HG03280 (cell line): ENCODE measurements at regions not wholly inside any gene's neighbourhood (a gene's known extent, or its start where the extent isn't known, plus 50 kb on each side); places are given as distances from the start of the nearest gene placed in this dataset.

Experiments
- ATAC-seq: cut with Tn5 transposase; IDR thresholded peaks from one replicate; pipeline ENCODE4 v1.9.1; 2021; ENCODE audit warnings: mild to moderate bottlenecking, moderate library complexity; ENCODE audit not compliant: unreplicated experiment

DNA sequence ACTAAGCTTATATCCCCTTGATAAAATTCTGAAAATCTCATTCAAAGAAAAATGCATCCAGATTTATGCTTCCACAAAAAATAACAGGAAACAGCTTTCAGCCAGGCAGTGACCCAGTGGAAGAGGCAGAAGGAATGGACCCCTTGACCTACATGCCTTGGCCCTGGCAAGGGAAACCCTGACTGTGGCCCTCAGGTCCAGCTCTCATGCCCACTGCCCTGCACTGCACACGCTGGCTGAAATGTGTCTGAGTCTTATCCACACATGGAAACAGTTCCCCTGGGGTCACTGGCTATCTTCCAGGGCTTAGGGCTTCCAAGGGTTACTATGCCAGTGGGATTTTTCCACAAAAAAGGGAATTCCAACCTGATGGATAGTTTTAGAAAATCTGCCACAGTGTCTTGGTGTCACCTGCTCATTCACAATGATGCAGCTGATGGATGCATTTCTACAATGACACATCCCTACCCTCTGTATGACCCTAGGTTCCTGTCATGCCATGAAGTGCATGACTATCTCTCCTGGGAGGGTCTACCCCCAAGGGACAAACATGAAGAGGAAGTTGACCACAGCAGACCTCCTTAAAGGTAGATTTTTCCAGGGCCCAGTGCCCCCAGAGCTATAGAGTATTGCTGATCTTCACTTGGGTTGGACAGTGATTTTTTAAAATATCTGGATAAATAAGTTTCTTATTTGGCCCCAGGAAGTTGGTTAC lies 121.9 kb upstream of the CD93 start:
- no peak for ATAC-seq

DNA sequence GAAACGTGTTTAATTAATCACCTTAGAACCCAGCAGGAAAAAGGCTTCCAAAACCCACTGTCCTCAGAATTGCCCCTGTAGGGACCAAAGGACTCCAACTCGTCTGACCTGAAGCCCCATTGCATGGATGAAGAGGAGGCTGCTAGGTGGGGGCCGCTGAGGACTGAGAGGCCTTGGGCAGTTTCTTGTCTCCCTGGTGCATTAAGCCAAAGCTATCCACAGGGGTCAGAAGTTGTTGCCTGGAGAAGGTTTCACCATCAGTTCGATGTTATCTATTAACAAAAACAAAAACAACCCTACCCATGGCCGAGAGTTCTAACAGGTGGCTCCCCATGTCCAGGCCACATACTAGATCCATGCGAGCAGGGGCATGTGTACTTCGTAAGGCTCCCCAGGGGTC lies 120.9 kb upstream of the CD93 start:
- no peak for ATAC-seq

DNA sequence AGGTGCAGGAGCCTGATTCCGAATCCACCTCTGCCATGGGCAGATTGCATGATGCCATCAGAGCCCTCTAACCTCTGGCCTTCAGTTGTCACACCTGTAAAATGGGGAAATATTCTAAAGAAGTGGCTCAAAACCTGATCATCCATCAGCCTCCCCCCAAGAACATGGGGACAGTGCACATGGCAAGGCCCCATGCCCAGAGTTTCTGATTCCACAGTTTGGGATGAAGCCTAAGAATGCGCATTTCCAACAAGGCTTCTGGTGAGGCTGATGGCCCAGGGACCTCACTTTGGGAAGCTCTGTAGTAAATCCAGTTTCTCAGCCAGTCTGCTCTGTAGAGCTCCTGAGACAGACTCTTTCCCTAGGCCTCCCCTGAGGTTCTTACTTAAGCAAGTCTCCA lies 119.9 kb upstream of the CD93 start:
- no peak for ATAC-seq

GRCh38 chr20:23205611-23206041 lies 119.5 kb upstream of the CD93 start:
- ATAC-seq: no peak

GRCh38 chr20:23205211-23205610 lies 119.1 kb upstream of the CD93 start:
- no peak for ATAC-seq

DNA sequence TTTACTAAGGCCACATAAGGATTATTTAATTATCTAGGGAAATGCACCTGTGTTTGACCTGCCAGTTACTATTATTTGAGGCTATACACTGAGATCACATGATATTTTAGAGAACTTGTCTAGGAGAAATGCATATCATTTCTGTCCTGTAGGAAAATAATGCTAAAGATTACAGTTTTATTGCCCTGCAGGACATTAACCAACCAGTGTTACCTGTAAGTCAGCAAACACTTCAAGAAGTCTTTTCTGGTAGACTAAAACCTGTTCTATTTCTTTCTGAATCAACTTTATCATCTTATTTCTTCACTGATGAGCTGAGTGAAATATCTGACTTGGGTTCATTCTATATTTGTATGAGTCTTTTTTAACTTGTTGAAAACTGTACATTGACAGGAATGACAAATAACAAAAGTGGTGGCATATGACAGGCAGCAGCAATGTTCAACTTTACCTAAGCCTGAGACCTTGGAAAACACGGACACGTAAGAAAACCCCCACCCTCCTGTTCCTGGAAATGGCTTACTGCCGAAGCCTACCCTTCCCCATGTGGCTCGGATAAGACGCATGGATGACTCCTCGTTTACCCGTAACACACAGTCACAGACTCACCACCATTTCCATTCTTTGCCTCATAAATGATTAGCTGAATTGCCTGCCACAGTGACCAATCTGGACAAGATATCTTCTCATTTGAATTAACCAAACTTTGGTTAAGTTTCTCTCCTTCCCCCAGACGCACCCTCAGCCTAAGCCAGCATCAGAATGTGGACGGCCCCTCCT lies 118.0 kb upstream of the CD93 start:
- no peak for ATAC-seq

GRCh38 chr20:23203310-23203709 lies 117.2 kb upstream of the CD93 start:
- ATAC-seq: no peak

- ATAC-seq: no peak
These were observed 115.5 kb upstream of the CD93 start for GRCh38 chr20:23201658-23202057.

DNA sequence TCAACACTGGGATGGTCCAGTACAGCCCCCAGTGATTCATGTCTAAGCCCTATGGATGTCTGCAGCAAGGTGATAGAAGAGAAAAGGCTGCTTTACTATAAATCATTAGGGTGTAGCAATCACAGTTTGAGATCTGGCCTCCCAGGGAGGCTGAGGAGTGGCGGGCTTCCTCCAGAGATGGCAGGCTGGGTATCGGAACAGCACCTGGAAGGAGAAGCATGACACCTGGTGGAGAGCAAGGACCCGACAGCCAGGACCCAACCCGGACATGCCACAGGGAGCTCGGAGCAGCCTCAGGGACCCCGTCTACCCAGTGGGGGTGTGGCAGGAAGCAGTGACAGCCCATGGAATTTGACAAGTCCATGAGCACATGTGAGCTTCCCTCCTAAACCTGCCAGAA lies 114.8 kb upstream of the CD93 start:
- no peak for ATAC-seq

DNA sequence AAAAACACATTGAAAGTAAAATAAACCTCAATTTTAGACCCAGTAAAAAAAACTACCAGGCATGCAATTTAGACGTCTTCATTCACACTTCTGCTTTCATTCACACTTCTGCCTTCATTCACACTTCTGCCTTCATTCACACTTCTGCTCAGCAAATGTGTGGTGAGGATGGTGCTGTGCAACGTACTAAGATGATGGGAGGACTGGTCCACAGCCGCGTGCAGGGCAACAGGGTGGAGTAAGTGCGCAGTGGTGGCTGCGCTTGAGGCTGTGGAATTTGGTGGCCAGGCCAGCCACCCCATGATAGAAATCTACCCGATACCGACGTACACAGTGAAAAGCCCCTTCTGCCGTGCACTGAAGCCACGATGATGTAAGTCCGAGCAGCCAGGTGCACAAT lies 114.3 kb upstream of the CD93 start:
- ATAC-seq: no peak

GRCh38 chr20:23199356-23199755 lies 113.2 kb upstream of the CD93 start:
- no peak for ATAC-seq

GRCh38 chr20:23198815-23199214 lies 112.7 kb upstream of the CD93 start:
- no peak for ATAC-seq

DNA sequence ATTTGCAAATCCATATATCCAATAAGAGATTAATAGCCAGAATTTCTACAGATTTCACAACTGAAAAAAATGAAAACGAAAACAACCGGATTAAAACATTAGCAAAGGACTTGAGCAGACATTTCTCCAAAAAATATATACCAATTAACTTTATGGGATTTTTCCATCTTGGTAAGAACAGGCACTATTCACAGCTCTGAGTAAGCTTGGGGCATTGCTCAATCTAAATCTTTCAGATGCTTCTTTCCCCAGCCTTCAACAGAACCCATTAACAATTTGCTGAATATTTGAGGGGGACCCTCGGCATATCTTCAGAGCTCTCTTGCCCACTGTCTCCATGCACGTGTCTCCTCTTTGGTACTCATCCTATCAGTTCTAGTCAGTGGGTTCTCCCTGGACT lies 111.7 kb upstream of the CD93 start:
- ATAC-seq: no peak

DNA sequence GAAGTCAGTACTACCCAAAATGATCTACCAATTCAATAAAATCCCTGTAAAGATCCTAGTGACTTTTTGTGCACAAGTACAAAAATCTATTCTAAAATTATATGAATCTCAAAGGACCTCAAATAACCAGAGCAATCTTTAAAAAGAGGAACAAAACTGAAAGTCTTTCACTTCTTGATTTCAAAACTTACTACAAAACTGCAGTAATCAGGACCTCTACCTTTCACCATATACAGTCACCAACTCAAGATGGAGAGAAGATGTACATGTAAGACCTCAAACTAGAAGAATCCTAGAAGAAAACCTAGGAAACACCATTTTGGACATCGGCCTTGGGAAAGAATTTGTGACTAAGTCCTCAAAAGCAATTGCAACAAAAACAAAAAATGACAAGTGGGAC lies 109.5 kb upstream of the CD93 start:
- ATAC-seq: no peak

DNA sequence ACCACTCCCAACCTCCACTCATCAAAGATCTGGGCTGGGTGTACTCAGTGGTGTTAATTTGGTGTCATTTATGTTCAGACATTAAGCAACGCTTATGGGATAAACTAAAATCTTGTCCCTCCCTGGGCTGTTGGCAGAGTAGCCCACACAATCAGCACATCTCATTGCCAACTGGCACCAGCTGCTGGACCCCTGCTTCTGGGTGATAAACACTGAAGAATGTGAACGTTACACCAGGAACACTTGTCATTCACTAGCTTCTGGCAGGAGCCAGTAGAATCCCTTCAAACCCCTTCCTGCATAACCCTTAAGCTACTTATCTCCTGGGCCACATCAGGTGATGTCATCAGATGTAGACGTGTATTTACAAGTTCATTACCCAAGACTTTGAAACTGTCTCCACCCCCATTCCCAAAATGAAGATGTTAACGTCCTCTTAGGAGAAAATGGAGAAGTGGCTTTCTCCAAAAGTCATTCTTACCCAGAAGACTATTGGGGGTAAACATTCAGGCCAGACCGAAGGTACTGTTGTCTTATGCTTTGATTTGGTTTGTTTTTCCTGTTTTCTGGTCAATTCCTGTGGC lies 107.8 kb upstream of the CD93 start:
- no peak for ATAC-seq

GRCh38 chr20:23192469-23192868 lies 106.3 kb upstream of the CD93 start:
- no peak for ATAC-seq

GRCh38 chr20:23190557-23190956 lies 104.4 kb upstream of the CD93 start:
- ATAC-seq: no peak

GRCh38 chr20:23189854-23190253 lies 103.7 kb upstream of the CD93 start:
- ATAC-seq: no peak

GRCh38 chr20:23189341-23189740 lies 103.2 kb upstream of the CD93 start:
- ATAC-seq: no peak

DNA sequence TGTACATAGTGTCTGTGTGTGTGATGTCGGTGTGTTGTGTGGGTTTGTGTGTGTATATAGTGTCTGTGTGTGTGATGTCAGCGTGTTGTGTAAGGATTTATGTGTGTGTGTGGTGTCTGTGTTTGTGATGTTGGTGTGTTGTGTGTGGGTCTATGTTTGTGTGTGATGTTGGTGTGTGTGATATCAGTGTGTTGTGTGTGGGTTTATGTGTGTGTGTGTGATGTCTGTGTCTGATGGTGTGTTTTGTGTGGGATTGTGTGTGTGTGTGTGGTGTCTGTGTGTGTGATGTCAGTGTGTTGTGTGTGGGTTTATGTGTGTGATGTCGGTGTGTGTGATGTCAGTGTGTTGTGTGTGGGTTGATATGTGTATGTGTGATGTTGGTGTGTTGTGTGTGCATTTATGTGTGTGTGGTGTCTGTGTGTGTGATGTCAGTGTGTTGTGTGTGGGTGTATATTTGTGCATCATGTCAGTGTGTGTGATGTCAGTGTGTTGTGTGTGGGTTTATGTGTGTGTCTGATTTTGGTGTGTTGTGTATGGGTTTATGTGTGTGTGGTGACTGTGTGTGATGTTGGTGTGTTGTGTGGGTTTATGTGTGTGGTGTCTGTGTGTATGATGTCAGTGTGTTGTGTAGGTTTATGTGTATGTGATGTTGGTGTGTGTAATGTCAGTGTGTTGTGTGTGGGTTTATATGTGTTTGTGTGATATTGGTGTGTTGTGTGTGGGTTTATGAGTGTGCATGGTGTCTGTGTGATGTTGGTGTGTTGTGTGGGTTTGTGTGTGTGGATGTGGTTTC lies 102.4 kb upstream of the CD93 start:
- ATAC-seq: no peak

DNA sequence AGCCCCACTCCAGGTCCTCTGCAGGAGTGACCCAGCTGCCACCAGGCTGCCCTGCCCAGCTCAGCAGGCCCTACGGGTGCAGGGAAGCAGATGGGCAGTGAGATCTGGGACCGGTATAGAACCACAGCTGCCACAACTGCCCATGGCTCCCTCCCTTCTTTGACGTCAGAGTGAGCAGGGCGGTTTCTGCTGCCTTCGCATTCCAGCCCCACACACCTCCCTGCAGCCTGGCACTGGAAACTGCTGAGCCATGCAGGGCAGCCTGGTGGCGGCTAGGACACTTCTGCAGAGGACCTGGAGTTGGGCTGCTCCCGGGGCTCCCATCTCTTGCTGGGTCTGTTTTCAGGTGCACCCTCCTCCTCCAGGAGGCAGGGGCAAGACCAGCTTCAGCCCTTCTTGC lies 101.6 kb upstream of the CD93 start:
- ATAC-seq: no peak
